Hematopoietic multipotent progenitor cell treated with erythropoietin and hydrocortisone succinate and interleukin-3 and kit ligand, for 6 days (in vitro differentiated cells): ENCODE measurements at regions not wholly inside any gene's neighbourhood (a gene's known extent, or its start where the extent isn't known, plus 50 kb on each side); places are given as distances from the start of the nearest gene placed in this dataset.

Source experiments
- DNase-seq: peaks from one replicate; pipeline ENCODE4 v3.0.0-alpha.2; 2015

GRCh38 chr1:82219841-82220240 is 419.1 kb downstream of the ADGRL2 start:
- no peak for DNase-seq

- no peak for DNase-seq
These were observed 418.1 kb downstream of the ADGRL2 start for GRCh38 chr1:82218846-82219245.

GRCh38 chr1:82215853-82216175 is 415.1 kb downstream of the ADGRL2 start:
- no peak for DNase-seq

GRCh38 chr1:82215056-82215852 is 414.5 kb downstream of the ADGRL2 start:
- DNase-seq: no peak

- no peak for DNase-seq
These were observed 413.9 kb downstream of the ADGRL2 start for GRCh38 chr1:82214606-82215005.

- no peak for DNase-seq
These were observed 396.9 kb downstream of the ADGRL2 start for GRCh38 chr1:82197606-82198005.

DNA sequence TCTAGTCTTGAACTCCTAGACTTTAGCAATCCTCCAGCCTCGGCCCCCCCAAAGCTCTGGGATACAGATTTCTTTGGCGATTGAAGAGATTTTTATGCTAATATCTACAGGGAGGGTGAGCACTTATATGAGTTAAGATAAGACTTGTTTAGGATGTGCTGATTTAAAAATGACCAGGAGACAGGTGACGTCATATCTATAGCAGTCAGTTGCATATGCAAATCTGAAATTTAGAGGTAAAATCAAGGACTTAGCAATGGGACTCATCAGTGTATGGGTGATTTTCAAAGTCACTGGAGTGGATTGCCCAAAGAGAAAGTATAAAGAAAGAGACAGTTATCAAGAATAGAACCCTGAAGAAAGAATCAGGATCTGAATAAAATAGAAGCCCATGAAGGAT is 394.5 kb downstream of the ADGRL2 start:
- no peak for DNase-seq

DNA sequence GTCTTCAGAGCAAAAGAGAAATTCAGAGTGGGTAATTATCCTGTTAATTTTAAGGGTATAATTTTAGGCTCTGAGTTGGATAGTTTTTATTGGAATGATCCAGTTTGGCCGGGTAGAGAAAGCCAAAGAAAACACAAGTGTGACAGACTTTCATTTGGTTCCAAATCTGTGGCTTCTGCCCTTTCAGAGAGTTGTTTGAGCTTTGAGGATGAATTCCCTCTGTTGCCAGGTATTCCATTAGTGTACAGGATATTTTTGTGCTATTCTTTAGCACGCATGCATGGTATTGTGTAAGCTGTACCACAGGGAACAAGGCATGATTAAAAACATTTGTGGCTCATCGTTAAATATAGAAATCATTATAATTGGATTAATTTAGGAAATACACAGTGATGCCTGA is 384.4 kb downstream of the ADGRL2 start:
- no peak for DNase-seq

GRCh38 chr1:82181846-82182245 is 381.1 kb downstream of the ADGRL2 start:
- no peak for DNase-seq

DNA sequence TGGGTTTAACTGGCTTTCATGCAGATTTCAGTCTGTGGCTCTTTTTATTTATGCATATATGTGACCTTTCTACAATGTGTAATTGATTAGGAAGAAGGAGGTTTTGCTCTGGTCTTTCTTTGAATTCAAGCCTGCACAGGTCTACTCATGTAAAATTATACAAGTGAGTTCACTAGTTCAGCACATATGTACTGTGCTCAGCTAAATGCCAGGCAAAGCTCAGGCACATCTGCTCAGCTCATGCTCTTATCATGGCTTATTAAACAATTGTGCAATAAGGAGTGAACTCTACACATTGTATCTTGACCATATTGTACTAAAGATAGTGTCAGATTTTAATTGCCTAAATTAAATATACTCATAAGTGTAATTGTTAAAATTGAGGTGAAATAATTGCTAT is 378.4 kb downstream of the ADGRL2 start:
- DNase-seq: no peak

DNA sequence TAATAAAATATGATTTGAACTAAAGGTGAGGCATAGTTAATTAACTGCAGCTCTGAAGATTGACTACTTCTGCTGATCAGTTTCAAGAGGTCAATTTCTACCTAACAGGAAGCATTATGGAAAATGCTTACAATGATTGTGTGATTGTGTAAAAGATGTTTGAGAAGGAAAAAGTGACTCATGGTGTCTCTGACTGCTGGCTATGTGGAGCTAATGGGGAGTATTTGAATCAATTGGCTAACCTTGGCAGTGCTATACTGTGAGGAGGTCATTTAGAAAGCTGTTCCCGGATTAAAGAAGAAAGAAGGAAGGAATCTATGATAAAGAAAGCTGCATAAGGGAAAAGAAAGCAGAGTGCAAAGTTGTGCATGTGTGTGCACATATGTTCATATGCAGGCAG is 376.5 kb downstream of the ADGRL2 start:
- no peak for DNase-seq

- no peak for DNase-seq
These were observed 371.2 kb downstream of the ADGRL2 start for GRCh38 chr1:82171955-82172354.

DNA sequence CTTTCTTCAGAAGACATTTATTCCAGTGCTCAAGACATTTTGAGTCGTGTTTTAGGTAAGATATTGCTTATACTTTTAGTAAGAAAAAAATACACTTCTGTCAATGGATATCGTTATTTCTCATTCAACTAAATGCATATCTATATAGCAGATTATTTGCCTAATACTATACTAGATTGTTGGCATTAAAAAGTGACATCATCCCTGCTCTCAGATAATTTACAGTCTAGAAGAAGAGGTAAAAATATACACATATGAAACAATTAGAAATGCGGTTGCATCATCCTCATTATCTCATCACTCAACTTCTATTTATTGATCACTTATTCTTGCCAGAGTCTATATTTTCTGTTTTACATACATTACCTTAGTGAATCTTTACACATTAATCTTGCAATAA is 367.7 kb downstream of the ADGRL2 start:
- no peak for DNase-seq

GRCh38 chr1:82165304-82165703 is 364.6 kb downstream of the ADGRL2 start:
- no peak for DNase-seq

DNA sequence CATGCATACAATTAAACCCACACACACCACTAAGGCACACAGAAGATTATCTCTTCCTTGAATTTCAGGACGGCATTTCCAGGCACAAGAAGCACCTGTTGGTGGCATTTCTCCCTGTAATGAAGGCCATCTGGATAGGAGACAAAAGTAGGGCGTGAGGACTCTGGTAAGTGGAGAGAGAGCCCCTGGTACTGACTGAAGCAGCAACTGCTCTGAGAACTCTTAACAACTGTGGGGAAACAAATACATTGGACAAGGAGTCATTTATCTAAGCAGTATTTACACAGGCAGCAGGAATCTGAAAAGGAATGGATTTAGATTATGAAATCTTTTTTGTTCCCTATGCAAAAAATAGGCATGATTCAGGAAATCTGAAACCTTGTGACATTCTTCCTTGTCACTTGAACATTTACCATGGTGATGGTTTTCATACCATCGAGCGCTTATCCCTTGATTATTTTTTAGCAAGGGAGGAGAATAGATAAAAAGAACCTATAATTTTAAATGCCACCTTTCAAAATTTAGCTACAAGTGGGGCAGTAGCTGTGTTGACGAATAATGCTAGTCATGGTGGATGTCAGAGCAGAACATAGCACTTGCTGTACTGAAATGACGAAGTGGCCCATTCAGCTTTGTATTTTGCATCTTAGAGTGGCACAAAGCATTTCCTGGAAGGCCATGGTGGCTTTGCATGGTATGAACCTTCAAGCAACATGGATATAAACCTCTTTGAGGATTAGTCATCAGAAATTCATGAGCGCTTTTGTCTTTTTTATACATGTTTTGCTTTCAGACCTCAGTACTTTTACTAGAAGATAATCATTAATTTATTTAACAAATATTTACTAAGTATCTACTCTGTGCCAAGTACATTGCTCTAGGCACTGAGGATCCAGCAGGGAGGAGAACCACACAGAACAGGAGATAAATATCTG is 362.0 kb downstream of the ADGRL2 start:
- DNase-seq: no peak

- no peak for DNase-seq
These were observed 361.0 kb downstream of the ADGRL2 start for GRCh38 chr1:82161700-82162141.

DNA sequence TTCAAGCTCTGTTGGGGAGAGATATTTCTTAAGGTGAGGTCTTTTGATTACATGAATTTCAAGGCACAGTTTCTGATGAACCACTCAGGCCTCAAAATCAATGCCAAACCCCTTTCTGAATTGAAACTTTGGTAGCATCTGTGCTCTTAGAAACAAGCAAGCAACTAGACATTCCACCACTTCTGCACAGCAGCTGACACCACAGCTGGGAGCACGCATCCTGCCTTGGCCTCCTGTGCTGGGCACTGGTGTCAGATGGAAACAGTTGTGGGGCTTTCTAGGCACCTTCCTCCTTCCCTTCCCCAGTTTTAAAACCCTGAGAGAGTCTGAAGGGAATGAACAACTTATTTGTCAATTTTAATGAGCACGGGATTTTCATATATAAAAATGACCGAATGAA is 360.2 kb downstream of the ADGRL2 start:
- no peak for DNase-seq

- no peak for DNase-seq
These were observed 359.3 kb downstream of the ADGRL2 start for GRCh38 chr1:82160036-82160435.

DNA sequence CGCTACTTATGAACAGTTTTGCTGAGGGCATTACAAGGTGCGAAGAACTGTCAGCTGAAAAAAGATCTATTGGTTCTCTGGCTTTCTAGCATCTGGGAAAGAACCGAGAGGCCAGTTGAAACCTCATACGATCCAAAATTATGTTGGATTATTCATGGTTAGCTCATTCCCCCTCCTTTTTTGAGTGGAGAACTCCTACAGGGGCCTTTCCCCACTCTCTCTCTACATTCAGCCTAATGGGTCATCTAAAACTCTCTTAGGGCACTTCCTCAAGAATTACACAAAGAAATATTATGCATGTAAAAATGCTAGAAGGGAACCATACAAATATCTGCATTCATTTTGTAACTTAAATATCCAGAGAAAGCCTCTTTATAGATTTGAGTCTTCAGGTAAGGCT is 358.2 kb downstream of the ADGRL2 start:
- no peak for DNase-seq

- DNase-seq: no peak
These were observed 353.7 kb downstream of the ADGRL2 start for GRCh38 chr1:82154219-82154970.

DNA sequence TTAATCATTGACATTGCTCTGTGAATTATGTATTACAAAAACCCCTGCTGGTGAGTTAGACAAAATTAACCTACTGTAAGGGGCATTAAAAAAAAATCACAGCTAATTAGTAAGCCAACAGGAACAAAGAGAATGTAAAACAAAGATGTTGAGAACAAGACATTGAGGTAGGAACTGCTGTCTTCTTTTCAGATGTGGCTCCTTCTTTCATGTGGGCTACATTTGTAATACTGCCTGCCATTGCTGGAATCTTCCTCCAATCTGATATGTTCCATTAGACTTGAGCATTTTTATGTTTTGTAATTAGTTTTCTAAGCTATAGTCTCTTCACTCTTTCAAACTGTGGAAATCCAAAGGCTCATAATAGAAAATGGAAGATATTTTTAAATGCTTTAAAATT is 353.0 kb downstream of the ADGRL2 start:
- no peak for DNase-seq

GRCh38 chr1:82153272-82153629 is 352.5 kb downstream of the ADGRL2 start:
- DNase-seq: no peak
